Stimulated activated CD4-positive, alpha-beta T cell treated with anti-CD3 and anti-CD28 coated beads, TNF-alpha, amount 100 ng/mL, for 48 hours (primary cell): ENCODE measurements at regions not wholly inside any gene's neighbourhood (a gene's known extent, or its start where the extent isn't known, plus 50 kb on each side); places are given as distances from the start of the nearest gene placed in this dataset.

Experiments used
- DNase-seq, 3 donors: peaks; one replicate each; pipeline ENCODE4 v3.0.0-alpha.2; 2020; ENCODE audit warnings: low read depth in 3 of 3

- DNase-seq, result peak; percentile 39 to 54 (median 40)
These were observed 118.8 kb upstream of the DIO3 start for GRCh38 chr14:101442451-101442850.

- no peak for DNase-seq
These were observed 117.2 kb upstream of the DIO3 start for GRCh38 chr14:101444116-101444515.

- DNase-seq, result no peak
These were observed 116.0 kb upstream of the DIO3 start for GRCh38 chr14:101445278-101445677.

GRCh38 chr14:101446387-101446969 is 114.8 kb upstream of the DIO3 start:
- DNase-seq, result no peak

GRCh38 chr14:101449114-101449513 is 112.2 kb upstream of the DIO3 start:
- no peak for DNase-seq

- DNase-seq, result no peak
These were observed 110.1 kb upstream of the DIO3 start for GRCh38 chr14:101451166-101451565.

GRCh38 chr14:101453225-101453624 is 108.1 kb upstream of the DIO3 start:
- DNase-seq, result no peak

GRCh38 chr14:101454229-101454628 is 107.1 kb upstream of the DIO3 start:
- no peak for DNase-seq

- DNase-seq, result no peak
These were observed 104.8 kb upstream of the DIO3 start for GRCh38 chr14:101456246-101457175.

GRCh38 chr14:101457301-101457935 is 103.9 kb upstream of the DIO3 start:
- DNase-seq, result no peak

GRCh38 chr14:101457936-101458740 is 103.2 kb upstream of the DIO3 start:
- no peak for DNase-seq

GRCh38 chr14:101458741-101459550 is 102.3 kb upstream of the DIO3 start:
- DNase-seq, result no peak

GRCh38 chr14:101459551-101459900 is 101.8 kb upstream of the DIO3 start:
- DNase-seq, result no peak

GRCh38 chr14:101460521-101460920 is 100.8 kb upstream of the DIO3 start:
- DNase-seq, result no peak

GRCh38 chr14:101460986-101461750 is 100.1 kb upstream of the DIO3 start:
- DNase-seq, result no peak

- no peak for DNase-seq
These were observed 99.4 kb upstream of the DIO3 start for GRCh38 chr14:101461891-101462290.

- DNase-seq, result no peak
These were observed 98.3 kb upstream of the DIO3 start for GRCh38 chr14:101462726-101463565.

GRCh38 chr14:101463566-101464171 is 97.6 kb upstream of the DIO3 start:
- DNase-seq, result no peak
